Loucy (cell line): ENCODE measurements at regions not wholly inside any gene's neighbourhood (a gene's known extent, or its start where the extent isn't known, plus 50 kb on each side); places are given as distances from the start of the nearest gene placed in this dataset.

Experiments
- CTCF ChIP-seq: fragments of 200-600 bp; sonication (generic); conservative IDR thresholded peaks from 2 replicates; pipeline ENCODE4 v1.5.1; 2014; ENCODE audit warnings: mild to moderate bottlenecking, antibody characterized with exemption, low read length
- EZH2phosphoT487 ChIP-seq: fragments of 200-600 bp; IDR thresholded peaks from 2 replicates; pipeline ENCODE4 v1.6.1; 2018; ENCODE audit warnings: antibody characterized with exemption, mild to moderate bottlenecking, moderate library complexity, borderline replicate concordance

- no peak for TF ChIP-seq CTCF
- no peak for TF ChIP-seq EZH2phosphoT487
Observed at GRCh38 chr6:113765909-113766308, 91.2 kb upstream of the MARCKS start.
